Liver (tissue), 3 donors: ENCODE measurements at regions not wholly inside any gene's neighbourhood (a gene's known extent, or its start where the extent isn't known, plus 50 kb on each side); places are given as distances from the start of the nearest gene placed in this dataset.

Experiments used
- JUND ChIP-seq, 2 donors: IDR thresholded peaks; 2 replicates each; pipeline ENCODE4 v1.6.1; 2016; ENCODE audit warnings: antibody characterized with exemption in 2 of 2
- MAX ChIP-seq: IDR thresholded peaks from 2 replicates; pipeline ENCODE4 v1.6.1; 2016; ENCODE audit warnings: antibody characterized with exemption
- RAD21 ChIP-seq, 2 donors: IDR thresholded peaks; 2 replicates each; pipeline ENCODE4 v1.6.1; 2016; ENCODE audit warnings: antibody characterized with exemption in 2 of 2, mild to moderate bottlenecking in 2 of 2
- REST ChIP-seq: IDR thresholded peaks from 2 replicates; pipeline ENCODE4 v1.6.1; 2016; ENCODE audit warnings: antibody characterized with exemption, mild to moderate bottlenecking
- SP1 ChIP-seq: IDR thresholded peaks from 2 replicates; pipeline ENCODE4 v1.6.1; 2018; ENCODE audit warnings: antibody characterized with exemption, mild to moderate bottlenecking
- TAF1 ChIP-seq: conservative IDR thresholded peaks from 2 replicates; pipeline ENCODE4 v1.6.1; 2016; ENCODE audit warnings: antibody characterized with exemption, mild to moderate bottlenecking
- YY1 ChIP-seq: IDR thresholded peaks from 2 replicates; pipeline ENCODE4 v1.6.1; 2016; ENCODE audit warnings: antibody characterized with exemption, mild to moderate bottlenecking
- TF ChIP-seq, protein P1 (sequence below): IDR thresholded peaks from 2 replicates; pipeline ENCODE4 v1.6.1; 2016; ENCODE audit warnings: antibody characterized with exemption
- TF ChIP-seq, protein P2 (sequence below): fragments of 150-350 bp; IDR thresholded peaks from 2 replicates; pipeline ENCODE4 v1.5.1; 2017; ENCODE audit warnings: improper control_type of control experiment, low read depth, low read length; ENCODE audit not compliant: missing input control
- TF ChIP-seq, protein P3 (sequence below): IDR thresholded peaks from 2 replicates; pipeline ENCODE4 v1.6.1; 2016; ENCODE audit warnings: antibody characterized with exemption
- donor health status: healthy.
- donor health status: healthy.

DNA sequence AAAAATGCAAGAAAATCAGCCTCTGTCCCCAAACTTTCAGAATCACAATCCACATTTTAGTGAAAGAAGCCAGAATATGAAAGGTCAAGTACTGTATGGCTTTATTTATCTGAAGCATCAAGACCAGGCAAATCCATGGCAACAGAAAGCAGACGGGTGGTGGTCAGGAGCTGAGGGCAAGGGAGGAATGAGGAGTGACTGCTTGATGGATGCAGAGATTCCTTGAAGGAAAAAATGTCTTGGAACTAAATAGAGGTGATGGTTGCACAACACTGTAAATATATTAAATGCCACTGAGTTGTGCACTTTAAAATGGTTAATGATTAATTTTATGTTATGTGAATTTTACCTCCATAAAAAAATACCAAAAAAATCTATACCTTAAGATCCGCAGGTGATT, 165.1 kb downstream of the GXYLT1 start:
- TF ChIP-seq, protein P1, sequence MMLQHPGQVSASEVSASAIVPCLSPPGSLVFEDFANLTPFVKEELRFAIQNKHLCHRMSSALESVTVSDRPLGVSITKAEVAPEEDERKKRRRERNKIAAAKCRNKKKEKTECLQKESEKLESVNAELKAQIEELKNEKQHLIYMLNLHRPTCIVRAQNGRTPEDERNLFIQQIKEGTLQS: no peak
- TF ChIP-seq YY1 (no peak), TAF1 (no peak), REST (no peak), JUND (IDR thresholded peaks at IDR 0.05) (no peak), SP1 (no peak), MAX (no peak), RAD21 (IDR thresholded peaks at IDR 0.05) (no peak)
- TF ChIP-seq, protein P2, sequence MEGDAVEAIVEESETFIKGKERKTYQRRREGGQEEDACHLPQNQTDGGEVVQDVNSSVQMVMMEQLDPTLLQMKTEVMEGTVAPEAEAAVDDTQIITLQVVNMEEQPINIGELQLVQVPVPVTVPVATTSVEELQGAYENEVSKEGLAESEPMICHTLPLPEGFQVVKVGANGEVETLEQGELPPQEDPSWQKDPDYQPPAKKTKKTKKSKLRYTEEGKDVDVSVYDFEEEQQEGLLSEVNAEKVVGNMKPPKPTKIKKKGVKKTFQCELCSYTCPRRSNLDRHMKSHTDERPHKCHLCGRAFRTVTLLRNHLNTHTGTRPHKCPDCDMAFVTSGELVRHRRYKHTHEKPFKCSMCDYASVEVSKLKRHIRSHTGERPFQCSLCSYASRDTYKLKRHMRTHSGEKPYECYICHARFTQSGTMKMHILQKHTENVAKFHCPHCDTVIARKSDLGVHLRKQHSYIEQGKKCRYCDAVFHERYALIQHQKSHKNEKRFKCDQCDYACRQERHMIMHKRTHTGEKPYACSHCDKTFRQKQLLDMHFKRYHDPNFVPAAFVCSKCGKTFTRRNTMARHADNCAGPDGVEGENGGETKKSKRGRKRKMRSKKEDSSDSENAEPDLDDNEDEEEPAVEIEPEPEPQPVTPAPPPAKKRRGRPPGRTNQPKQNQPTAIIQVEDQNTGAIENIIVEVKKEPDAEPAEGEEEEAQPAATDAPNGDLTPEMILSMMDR: no peak
- TF ChIP-seq, protein P3, sequence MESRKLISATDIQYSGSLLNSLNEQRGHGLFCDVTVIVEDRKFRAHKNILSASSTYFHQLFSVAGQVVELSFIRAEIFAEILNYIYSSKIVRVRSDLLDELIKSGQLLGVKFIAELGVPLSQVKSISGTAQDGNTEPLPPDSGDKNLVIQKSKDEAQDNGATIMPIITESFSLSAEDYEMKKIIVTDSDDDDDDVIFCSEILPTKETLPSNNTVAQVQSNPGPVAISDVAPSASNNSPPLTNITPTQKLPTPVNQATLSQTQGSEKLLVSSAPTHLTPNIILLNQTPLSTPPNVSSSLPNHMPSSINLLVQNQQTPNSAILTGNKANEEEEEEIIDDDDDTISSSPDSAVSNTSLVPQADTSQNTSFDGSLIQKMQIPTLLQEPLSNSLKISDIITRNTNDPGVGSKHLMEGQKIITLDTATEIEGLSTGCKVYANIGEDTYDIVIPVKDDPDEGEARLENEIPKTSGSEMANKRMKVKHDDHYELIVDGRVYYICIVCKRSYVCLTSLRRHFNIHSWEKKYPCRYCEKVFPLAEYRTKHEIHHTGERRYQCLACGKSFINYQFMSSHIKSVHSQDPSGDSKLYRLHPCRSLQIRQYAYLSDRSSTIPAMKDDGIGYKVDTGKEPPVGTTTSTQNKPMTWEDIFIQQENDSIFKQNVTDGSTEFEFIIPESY: no peak
